Prostate gland (tissue), 2 donors: ENCODE measurements at regions not wholly inside any gene's neighbourhood (a gene's known extent, or its start where the extent isn't known, plus 50 kb on each side); places are given as distances from the start of the nearest gene placed in this dataset.

ENCODE experiments used
- CTCF ChIP-seq, 4 experiments: fragments of 200-600 bp in 2 of 4; fragments of 450-650 bp in 2 of 4; sonication (generic) in 2 of 4; IDR thresholded peaks; 1 replicate in 3 of 4; 2 replicates in 1 of 4; pipeline ENCODE4 v1.5.1; 2016 to 2019; ENCODE audit warnings: antibody characterized with exemption in 4 of 4, mild to moderate bottlenecking in 2 of 4, moderate library complexity in 2 of 4
- POLR2AphosphoS5 ChIP-seq: sonication (generic); formaldehyde crosslinking; IDR thresholded peaks from one replicate; pipeline ENCODE4 v1.6.1; 2017; ENCODE audit warnings: antibody characterized with exemption

DNA sequence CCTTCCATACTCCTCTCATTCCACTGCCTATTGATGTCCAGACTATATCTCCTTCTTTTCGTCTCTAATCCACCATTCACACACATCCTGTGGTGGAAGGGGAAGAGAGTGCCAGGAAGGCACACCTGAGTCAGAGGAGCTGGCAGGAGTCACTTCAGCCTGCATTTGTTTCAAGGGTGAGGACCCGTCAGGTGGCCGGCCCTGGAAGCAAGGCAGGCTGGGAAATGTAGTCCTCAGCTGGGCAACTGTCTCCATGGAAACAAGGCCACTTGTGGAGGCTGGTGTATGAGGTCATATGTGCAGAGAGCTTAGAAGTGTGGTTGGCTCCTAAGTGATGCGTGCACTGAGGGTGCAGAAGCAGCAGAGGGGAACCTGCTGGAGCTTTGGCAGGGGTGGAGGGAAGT lies 278.4 kb downstream of the NSG2 start:
- TF ChIP-seq CTCF (IDR thresholded peaks at IDR 0.05) (no peak), POLR2AphosphoS5 (no peak)
